GM23338 (cell line): ENCODE measurements at regions not wholly inside any gene's neighbourhood (a gene's known extent, or its start where the extent isn't known, plus 50 kb on each side); places are given as distances from the start of the nearest gene placed in this dataset.
A peak's percentile ranks its signal among the peaks of the same experiment; 100 is the strongest.

ENCODE experiments used
- ATAC-seq: fragments of 200-7000 bp; cut with Tn5 transposase; 3 replicates; pipeline ENCODE4 v1.9.1; 2020
- DNase-seq: peaks from one replicate; pipeline ENCODE4 v3.0.0-alpha.2; 2015; ENCODE audit warnings: low spot score
- H2AFZ ChIP-seq: fragments of 200-600 bp; sonication (generic); 2 replicates; pipeline ENCODE4 v1.8.0; 2016; ENCODE audit warnings: antibody characterized with exemption, mild to moderate bottlenecking, moderate library complexity
- H3F3A ChIP-seq: fragments of 200-600 bp; sonication (generic); replicated peaks from 2 replicates; pipeline ENCODE4 v1.8.0; 2017; ENCODE audit warnings: antibody characterized with exemption, mixed run types, low read depth
- H3K27ac ChIP-seq: fragments of 200-600 bp; sonication (generic); 2 replicates; pipeline ENCODE4 v1.6.1; 2016; ENCODE audit warnings: low read depth
- H3K27me3 ChIP-seq: fragments of 200-600 bp; sonication (generic); 2 replicates; pipeline ENCODE4 v1.8.0; 2016; ENCODE audit warnings: mild to moderate bottlenecking, mixed run types, moderate library complexity; ENCODE audit not compliant: insufficient read depth
- H3K36me3 ChIP-seq: fragments of 200-600 bp; sonication (generic); 2 replicates; pipeline ENCODE4 v1.8.0; 2016; ENCODE audit warnings: mild to moderate bottlenecking; ENCODE audit not compliant: insufficient read depth
- H3K4me1 ChIP-seq: fragments of 200-600 bp; sonication (generic); 2 replicates; pipeline ENCODE4 v1.8.0; 2016; ENCODE audit warnings: mild to moderate bottlenecking, moderate library complexity; ENCODE audit not compliant: insufficient read depth
- H3K4me2 ChIP-seq: fragments of 200-600 bp; sonication (generic); 2 replicates; pipeline ENCODE4 v1.7.1; 2017; ENCODE audit warnings: mixed run types
- H3K4me3 ChIP-seq: fragments of 200-600 bp; sonication (generic); 2 replicates; pipeline ENCODE4 v1.6.1; 2016; ENCODE audit warnings: mixed run types
- H3K79me2 ChIP-seq: fragments of 200-600 bp; sonication (generic); replicated peaks from 2 replicates; pipeline ENCODE4 v1.8.0; 2017; ENCODE audit warnings: mild to moderate bottlenecking; ENCODE audit not compliant: insufficient read depth
- H3K9me2 ChIP-seq: fragments of 200-600 bp; sonication (generic); 2 replicates; pipeline ENCODE4 v1.8.0; 2017; ENCODE audit not compliant: insufficient read depth
- H4K20me1 ChIP-seq: fragments of 200-600 bp; sonication (generic); replicated peaks from 2 replicates; pipeline ENCODE4 v1.8.0; 2017; ENCODE audit warnings: mild to moderate bottlenecking; ENCODE audit not compliant: insufficient read depth
- H3K27ac Mint-ChIP-seq: 2 replicates; pipeline ENCODE4 v1.8.0; 2020; ENCODE audit warnings: inconsistent platforms, mild to moderate bottlenecking, moderate library complexity, mixed read lengths
- H3K27me3 Mint-ChIP-seq: 3 replicates; pipeline ENCODE4 v1.8.0; 2022; ENCODE audit warnings: low read depth, mild to moderate bottlenecking, moderate library complexity, mixed read lengths, inconsistent platforms; ENCODE audit not compliant: insufficient read depth, poor library complexity
- H3K36me3 Mint-ChIP-seq: 3 replicates; pipeline ENCODE4 v1.8.0; 2021; ENCODE audit warnings: low read depth, mild to moderate bottlenecking, inconsistent platforms, moderate library complexity, mixed read lengths
- H3K4me1 Mint-ChIP-seq: 3 replicates; pipeline ENCODE4 v1.8.0; 2020; ENCODE audit warnings: mild to moderate bottlenecking, inconsistent platforms, mixed read lengths
- H3K4me3 Mint-ChIP-seq: 3 replicates; pipeline ENCODE4 v1.8.0; 2021; ENCODE audit warnings: moderate library complexity, mild to moderate bottlenecking, inconsistent platforms, mixed read lengths
- H3K9me3 Mint-ChIP-seq: 3 replicates; pipeline ENCODE4 v1.8.0; 2020; ENCODE audit warnings: moderate library complexity, mild to moderate bottlenecking, inconsistent platforms, mixed read lengths
- JUNB ChIP-seq: IDR thresholded peaks from one replicate; pipeline ENCODE4 v1.6.1; 2016; ENCODE audit warnings: antibody characterized with exemption; ENCODE audit not compliant: unreplicated experiment
- NANOG ChIP-seq: IDR thresholded peaks from 2 replicates; pipeline ENCODE4 v1.6.1; 2016; ENCODE audit warnings: antibody characterized with exemption, borderline replicate concordance
- POLR2AphosphoS5 ChIP-seq: IDR thresholded peaks from 2 replicates; pipeline ENCODE4 v1.6.1; 2016; ENCODE audit warnings: antibody characterized with exemption, low read depth
- ZNF331 ChIP-seq: fragments of 250-450 bp; sonication (Bioruptor Pico); IDR thresholded peaks from 2 replicates; pipeline ENCODE4 v1.5.0; 2020; ENCODE audit warnings: low read depth, mild to moderate bottlenecking, moderate library complexity
- TF ChIP-seq, protein P1 (sequence below): IDR thresholded peaks from 2 replicates; pipeline ENCODE4 v1.6.1; 2016; ENCODE audit warnings: antibody characterized with exemption
- TF ChIP-seq, protein P2 (sequence below): fragments of 250-450 bp; sonication (Bioruptor Pico); IDR thresholded peaks from 2 replicates; pipeline ENCODE4 v1.5.0; 2020; ENCODE audit warnings: mild to moderate bottlenecking, moderate library complexity
- TF ChIP-seq, protein P3 (sequence below), 2 experiments: fragments of 200-600 bp in 1 of 2; sonication (generic) in 1 of 2; conservative IDR thresholded peaks; 2 replicates each; pipeline versions ENCODE4 v1.5.1 to v1.6.1; 2016 to 2017; ENCODE audit warnings: antibody characterized with exemption in 2 of 2, low read depth in 2 of 2, mild to moderate bottlenecking in 2 of 2, moderate library complexity in 1 of 2

DNA sequence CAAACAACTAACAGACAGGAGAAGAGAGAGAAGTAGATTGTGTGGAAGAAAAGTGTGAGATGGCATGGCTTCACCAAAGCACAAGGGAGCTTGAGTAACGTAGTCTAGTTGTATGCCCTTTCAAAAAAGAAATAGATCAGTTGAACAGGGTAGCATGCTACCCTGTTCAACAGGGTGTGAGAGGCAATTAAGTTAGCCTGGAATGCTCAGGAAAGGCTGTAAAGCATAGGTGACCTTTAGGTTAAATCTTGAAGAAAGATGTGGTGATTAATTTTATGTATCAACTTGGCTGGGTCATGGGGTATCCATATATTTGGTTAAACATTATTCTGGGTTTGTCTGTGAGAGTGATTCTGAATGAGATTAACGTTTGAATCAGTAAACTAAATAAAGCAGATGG is 61.8 kb upstream of the ZC3H15 start:
- no peak overlapping the region for H3K27ac Mint-ChIP-seq
- no peak overlapping the region for H3K4me3 ChIP-seq
- H3K4me1 ChIP-seq: 0 out of 2 replicates have a peak, but pooled peaks cover 8% of the 10 kb centered on the region
- H3K36me3 ChIP-seq: no peaks in the 10 kb centered on the region
- H3K4me1 Mint-ChIP-seq: peaks cover 7% of the 10 kb centered on the region
- no peaks in the 10 kb centered on the region for H3K9me2 ChIP-seq
- DNase-seq: peak; percentile 12
- H3K4me3 Mint-ChIP-seq: no peak overlapping the region
- 0 out of 3 replicates have a peak, but pooled peaks have one; percentile 24 for ATAC-seq
- TF ChIP-seq POLR2AphosphoS5: no peak
- TF ChIP-seq JUNB: no peak
- TF ChIP-seq, protein P1, sequence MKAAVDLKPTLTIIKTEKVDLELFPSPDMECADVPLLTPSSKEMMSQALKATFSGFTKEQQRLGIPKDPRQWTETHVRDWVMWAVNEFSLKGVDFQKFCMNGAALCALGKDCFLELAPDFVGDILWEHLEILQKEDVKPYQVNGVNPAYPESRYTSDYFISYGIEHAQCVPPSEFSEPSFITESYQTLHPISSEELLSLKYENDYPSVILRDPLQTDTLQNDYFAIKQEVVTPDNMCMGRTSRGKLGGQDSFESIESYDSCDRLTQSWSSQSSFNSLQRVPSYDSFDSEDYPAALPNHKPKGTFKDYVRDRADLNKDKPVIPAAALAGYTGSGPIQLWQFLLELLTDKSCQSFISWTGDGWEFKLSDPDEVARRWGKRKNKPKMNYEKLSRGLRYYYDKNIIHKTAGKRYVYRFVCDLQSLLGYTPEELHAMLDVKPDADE: no peak
- TF ChIP-seq, protein P2, sequence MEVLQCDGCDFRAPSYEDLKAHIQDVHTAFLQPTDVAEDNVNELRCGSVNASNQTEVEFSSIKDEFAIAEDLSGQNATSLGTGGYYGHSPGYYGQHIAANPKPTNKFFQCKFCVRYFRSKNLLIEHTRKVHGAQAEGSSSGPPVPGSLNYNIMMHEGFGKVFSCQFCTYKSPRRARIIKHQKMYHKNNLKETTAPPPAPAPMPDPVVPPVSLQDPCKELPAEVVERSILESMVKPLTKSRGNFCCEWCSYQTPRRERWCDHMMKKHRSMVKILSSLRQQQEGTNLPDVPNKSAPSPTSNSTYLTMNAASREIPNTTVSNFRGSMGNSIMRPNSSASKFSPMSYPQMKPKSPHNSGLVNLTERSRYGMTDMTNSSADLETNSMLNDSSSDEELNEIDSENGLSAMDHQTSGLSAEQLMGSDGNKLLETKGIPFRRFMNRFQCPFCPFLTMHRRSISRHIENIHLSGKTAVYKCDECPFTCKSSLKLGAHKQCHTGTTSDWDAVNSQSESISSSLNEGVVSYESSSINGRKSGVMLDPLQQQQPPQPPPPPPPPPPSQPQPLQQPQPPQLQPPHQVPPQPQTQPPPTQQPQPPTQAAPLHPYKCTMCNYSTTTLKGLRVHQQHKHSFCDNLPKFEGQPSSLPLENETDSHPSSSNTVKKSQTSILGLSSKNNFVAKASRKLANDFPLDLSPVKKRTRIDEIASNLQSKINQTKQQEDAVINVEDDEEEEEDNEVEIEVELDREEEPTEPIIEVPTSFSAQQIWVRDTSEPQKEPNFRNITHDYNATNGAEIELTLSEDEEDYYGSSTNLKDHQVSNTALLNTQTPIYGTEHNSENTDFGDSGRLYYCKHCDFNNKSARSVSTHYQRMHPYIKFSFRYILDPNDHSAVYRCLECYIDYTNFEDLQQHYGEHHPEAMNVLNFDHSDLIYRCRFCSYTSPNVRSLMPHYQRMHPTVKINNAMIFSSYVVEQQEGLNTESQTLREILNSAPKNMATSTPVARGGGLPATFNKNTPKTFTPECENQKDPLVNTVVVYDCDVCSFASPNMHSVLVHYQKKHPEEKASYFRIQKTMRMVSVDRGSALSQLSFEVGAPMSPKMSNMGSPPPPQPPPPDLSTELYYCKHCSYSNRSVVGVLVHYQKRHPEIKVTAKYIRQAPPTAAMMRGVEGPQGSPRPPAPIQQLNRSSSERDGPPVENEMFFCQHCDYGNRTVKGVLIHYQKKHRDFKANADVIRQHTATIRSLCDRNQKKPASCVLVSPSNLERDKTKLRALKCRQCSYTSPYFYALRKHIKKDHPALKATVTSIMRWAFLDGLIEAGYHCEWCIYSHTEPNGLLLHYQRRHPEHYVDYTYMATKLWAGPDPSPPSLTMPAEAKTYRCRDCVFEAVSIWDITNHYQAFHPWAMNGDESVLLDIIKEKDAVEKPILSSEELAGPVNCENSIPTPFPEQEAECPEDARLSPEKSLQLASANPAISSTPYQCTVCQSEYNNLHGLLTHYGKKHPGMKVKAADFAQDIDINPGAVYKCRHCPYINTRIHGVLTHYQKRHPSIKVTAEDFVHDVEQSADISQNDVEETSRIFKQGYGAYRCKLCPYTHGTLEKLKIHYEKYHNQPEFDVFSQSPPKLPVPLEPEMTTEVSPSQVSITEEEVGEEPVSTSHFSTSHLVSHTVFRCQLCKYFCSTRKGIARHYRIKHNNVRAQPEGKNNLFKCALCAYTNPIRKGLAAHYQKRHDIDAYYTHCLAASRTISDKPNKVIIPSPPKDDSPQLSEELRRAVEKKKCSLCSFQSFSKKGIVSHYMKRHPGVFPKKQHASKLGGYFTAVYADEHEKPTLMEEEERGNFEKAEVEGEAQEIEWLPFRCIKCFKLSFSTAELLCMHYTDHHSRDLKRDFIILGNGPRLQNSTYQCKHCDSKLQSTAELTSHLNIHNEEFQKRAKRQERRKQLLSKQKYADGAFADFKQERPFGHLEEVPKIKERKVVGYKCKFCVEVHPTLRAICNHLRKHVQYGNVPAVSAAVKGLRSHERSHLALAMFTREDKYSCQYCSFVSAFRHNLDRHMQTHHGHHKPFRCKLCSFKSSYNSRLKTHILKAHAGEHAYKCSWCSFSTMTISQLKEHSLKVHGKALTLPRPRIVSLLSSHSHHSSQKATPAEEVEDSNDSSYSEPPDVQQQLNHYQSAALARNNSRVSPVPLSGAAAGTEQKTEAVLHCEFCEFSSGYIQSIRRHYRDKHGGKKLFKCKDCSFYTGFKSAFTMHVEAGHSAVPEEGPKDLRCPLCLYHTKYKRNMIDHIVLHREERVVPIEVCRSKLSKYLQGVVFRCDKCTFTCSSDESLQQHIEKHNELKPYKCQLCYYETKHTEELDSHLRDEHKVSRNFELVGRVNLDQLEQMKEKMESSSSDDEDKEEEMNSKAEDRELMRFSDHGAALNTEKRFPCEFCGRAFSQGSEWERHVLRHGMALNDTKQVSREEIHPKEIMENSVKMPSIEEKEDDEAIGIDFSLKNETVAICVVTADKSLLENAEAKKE (CRISPR knock-in tag): no peak
- no peaks in the 10 kb centered on the region for H3K27me3 ChIP-seq
- no peaks in the 10 kb centered on the region for H3K27me3 Mint-ChIP-seq
- H3K27ac ChIP-seq: no peak overlapping the region
- H4K20me1 ChIP-seq: no peaks in the 10 kb centered on the region
- H3K4me2 ChIP-seq: no peak overlapping the region
- no peaks in the 10 kb centered on the region for H3K9me3 Mint-ChIP-seq
- no peaks in the 10 kb centered on the region for H3K36me3 Mint-ChIP-seq
- H3K79me2 ChIP-seq: no peaks in the 10 kb centered on the region
- no peaks in the 10 kb centered on the region for H3F3A ChIP-seq
- H2AFZ ChIP-seq: no peak overlapping the region

DNA sequence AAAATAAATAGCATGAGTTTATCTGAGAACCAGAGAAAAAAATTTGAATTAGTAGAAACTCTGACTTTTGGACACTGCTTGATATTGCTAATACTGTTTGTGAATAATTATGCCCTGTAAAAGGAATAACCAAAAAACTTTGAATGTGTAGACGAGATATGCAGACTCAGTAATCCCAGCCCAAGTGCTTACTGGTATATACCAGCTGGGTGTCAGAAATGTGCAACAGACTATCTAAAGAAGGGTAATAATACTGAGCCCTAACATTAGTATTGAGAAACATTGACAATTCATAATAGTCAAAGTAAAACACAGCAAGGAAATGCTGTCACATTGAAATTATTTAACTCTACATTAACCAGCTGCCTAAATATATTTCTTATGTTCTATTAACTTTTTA is 60.5 kb upstream of the ZC3H15 start:
- Histone ChIP-seq H3K27ac (no peak overlapping the region), H4K20me1 (no peaks in the 10 kb centered on the region), H2AFZ (no peak overlapping the region), H3K9me2 (no peaks in the 10 kb centered on the region), H3K4me2 (no peak overlapping the region), H3K27me3 (no peaks in the 10 kb centered on the region), H3K4me1 (0 out of 2 replicates have a peak, but pooled peaks cover 8% of the 10 kb centered on the region), H3F3A (no peaks in the 10 kb centered on the region), H3K4me3 (no peak overlapping the region), H3K79me2 (no peaks in the 10 kb centered on the region), H3K36me3 (no peaks in the 10 kb centered on the region)
- H3K4me3 Mint-ChIP-seq: no peak overlapping the region
- ATAC-seq (no peak), DNase-seq (no peak)
- H3K4me1 Mint-ChIP-seq: peaks cover 4% of the 10 kb centered on the region
- no peaks in the 10 kb centered on the region for H3K27me3 Mint-ChIP-seq
- no peaks in the 10 kb centered on the region for H3K9me3 Mint-ChIP-seq
- H3K36me3 Mint-ChIP-seq: no peaks in the 10 kb centered on the region
- H3K27ac Mint-ChIP-seq: no peak overlapping the region
- TF ChIP-seq, protein P3, sequence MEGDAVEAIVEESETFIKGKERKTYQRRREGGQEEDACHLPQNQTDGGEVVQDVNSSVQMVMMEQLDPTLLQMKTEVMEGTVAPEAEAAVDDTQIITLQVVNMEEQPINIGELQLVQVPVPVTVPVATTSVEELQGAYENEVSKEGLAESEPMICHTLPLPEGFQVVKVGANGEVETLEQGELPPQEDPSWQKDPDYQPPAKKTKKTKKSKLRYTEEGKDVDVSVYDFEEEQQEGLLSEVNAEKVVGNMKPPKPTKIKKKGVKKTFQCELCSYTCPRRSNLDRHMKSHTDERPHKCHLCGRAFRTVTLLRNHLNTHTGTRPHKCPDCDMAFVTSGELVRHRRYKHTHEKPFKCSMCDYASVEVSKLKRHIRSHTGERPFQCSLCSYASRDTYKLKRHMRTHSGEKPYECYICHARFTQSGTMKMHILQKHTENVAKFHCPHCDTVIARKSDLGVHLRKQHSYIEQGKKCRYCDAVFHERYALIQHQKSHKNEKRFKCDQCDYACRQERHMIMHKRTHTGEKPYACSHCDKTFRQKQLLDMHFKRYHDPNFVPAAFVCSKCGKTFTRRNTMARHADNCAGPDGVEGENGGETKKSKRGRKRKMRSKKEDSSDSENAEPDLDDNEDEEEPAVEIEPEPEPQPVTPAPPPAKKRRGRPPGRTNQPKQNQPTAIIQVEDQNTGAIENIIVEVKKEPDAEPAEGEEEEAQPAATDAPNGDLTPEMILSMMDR (conservative IDR thresholded peaks at IDR 0.05; ENCODE audit: low read depth in 2 of 2): no peak
- TF ChIP-seq ZNF331 (no peak), NANOG (no peak)
